HepG2 (cell line): ENCODE measurements at regions not wholly inside any gene's neighbourhood (a gene's known extent, or its start where the extent isn't known, plus 50 kb on each side); places are given as distances from the start of the nearest gene placed in this dataset.

Experiments used
- ATAC-seq: fragments of 200-7000 bp; cut with Tn5 transposase; 3 replicates; pipeline ENCODE4 v1.9.1; 2020; ENCODE audit warnings: mild to moderate bottlenecking, moderate library complexity
- BruUV-seq: library from RNA; stranded (reverse); fragments of 400-500 nt; replicated peaks from 2 replicates; lab custom pipeline; 2021; lab: Mats Ljungman, UMichigan
- CTCF ChIA-PET: fragments of 300-600 bp; formaldehyde crosslinking; extraction: SDS; loops from one replicate; lab custom pipeline; 2021; ENCODE audit warnings: low total read pairs, inconsistent platforms, low intra/inter-chr PET ratio; lab: Yijun Ruan, JAX
- POLR2A ChIA-PET: fragments of 350-600 bp; sonication (Branson Sonifier 250); formaldehyde crosslinking; loops from one replicate; lab custom pipeline; 2020; ENCODE audit warnings: antibody characterized with exemption, inconsistent platforms; lab: Yijun Ruan, JAX
- DNase-seq: peaks from one replicate; pipeline ENCODE4 v3.0.0-alpha.2; 2015; ENCODE audit warnings: low spot score
- FAIRE-seq: peaks from 3 replicates; lab custom pipeline; 2011; peaks lifted over from hg19 to GRCh38; lab: Jason Lieb, UNC
- H2AFZ ChIP-seq: one replicate; pipeline ENCODE4 v1.6.1; 2011; ENCODE audit warnings: low read length, inconsistent platforms
- H3K27ac ChIP-seq: fragments of 300-600 bp; 3 replicates; pipeline ENCODE4 v1.8.0; 2011; ENCODE audit warnings: mixed run types, mild to moderate bottlenecking, mixed read lengths, low read length, inconsistent platforms; ENCODE audit not compliant: insufficient read depth; ENCODE audit errors: extremely low read length
- H3K27me3 ChIP-seq, 2 experiments: fragments of 200-600 bp in 1 of 2; 2 replicates in 1 of 2; 3 replicates in 1 of 2; pipeline versions ENCODE4 v1.6.0 to v1.8.0; 2011; ENCODE audit warnings: low read length in 2 of 2, mild to moderate bottlenecking in 2 of 2, moderate library complexity in 2 of 2, inconsistent platforms in 1 of 2; ENCODE audit not compliant: insufficient read depth in 2 of 2, control insufficient read depth in 1 of 2
- H3K36me3 ChIP-seq, 2 experiments: fragments of 200-600 bp in 1 of 2; replicated peaks in 1 of 2; 2 replicates in 1 of 2; 3 replicates in 1 of 2; pipeline versions ENCODE4 v1.5.1 to v1.8.0; 2011; ENCODE audit warnings: low read length in 2 of 2, inconsistent platforms in 1 of 2; ENCODE audit not compliant: insufficient read depth in 2 of 2, control insufficient read depth in 1 of 2
- H3K4me1 ChIP-seq: 2 replicates; pipeline ENCODE4 v1.5.1; 2012; ENCODE audit warnings: low read length, inconsistent platforms; ENCODE audit not compliant: insufficient read depth
- H3K4me2 ChIP-seq: 2 replicates; pipeline ENCODE4 v1.6.0; 2011; ENCODE audit warnings: low read depth, low read length, inconsistent platforms
- H3K4me3 ChIP-seq, 3 experiments: fragments of 200-600 bp in 1 of 3; sonication (generic), shearing (Covaris generic) in 1 of 3; replicated peaks in 1 of 3; 2 replicates each; pipeline ENCODE4 v1.5.1; 2011 to 2016; ENCODE audit warnings: low read length in 3 of 3, inconsistent platforms in 2 of 3, low read depth in 2 of 3, mild to moderate bottlenecking in 2 of 3, control low read depth in 1 of 3, mixed read lengths in 1 of 3; ENCODE audit not compliant: insufficient read depth in 1 of 3
- H3K79me2 ChIP-seq: one replicate; pipeline ENCODE4 v1.6.1; 2011; ENCODE audit warnings: low read length, inconsistent platforms; ENCODE audit not compliant: insufficient read depth
- H3K9ac ChIP-seq: 2 replicates; pipeline ENCODE4 v1.6.0; 2011; ENCODE audit warnings: mild to moderate bottlenecking, low read depth, low read length, inconsistent platforms; ENCODE audit not compliant: insufficient read depth
- H3K9me3 ChIP-seq: 2 replicates; pipeline ENCODE4 v1.5.1; 2012; ENCODE audit warnings: mild to moderate bottlenecking, low read length
- H4K20me1 ChIP-seq: 2 replicates; pipeline ENCODE4 v1.6.0; 2011; ENCODE audit warnings: inconsistent platforms, mild to moderate bottlenecking, low read length, moderate library complexity; ENCODE audit not compliant: insufficient read depth
- CBFB ChIP-seq: sonication (generic); formaldehyde crosslinking; IDR thresholded peaks from 2 replicates; pipeline ENCODE4 v1.4.0; 2020; ENCODE audit warnings: missing genetic modification reagents
- DR1 ChIP-seq: sonication (generic); formaldehyde crosslinking; IDR thresholded peaks from 2 replicates; pipeline ENCODE4 v1.8.0; 2021; ENCODE audit warnings: mild to moderate bottlenecking, missing genetic modification reagents, inconsistent platforms
- HNF1B ChIP-seq: sonication (generic); formaldehyde crosslinking; IDR thresholded peaks from 2 replicates; pipeline ENCODE4 v1.5.1; 2020; ENCODE audit warnings: mild to moderate bottlenecking, moderate library complexity, missing genetic modification reagents
- HOXA9 ChIP-seq: sonication (generic); formaldehyde crosslinking; IDR thresholded peaks from 2 replicates; pipeline ENCODE4 v1.8.1; 2022; ENCODE audit warnings: missing genetic modification reagents, mild to moderate bottlenecking, moderate library complexity, borderline replicate concordance
- JDP2 ChIP-seq: sonication (generic); formaldehyde crosslinking; IDR thresholded peaks from 2 replicates; pipeline ENCODE4 v1.8.1; 2022; ENCODE audit warnings: missing genetic modification reagents, borderline replicate concordance
- NFYB ChIP-seq: sonication (generic); formaldehyde crosslinking; IDR thresholded peaks from 2 replicates; pipeline ENCODE4 v1.4.0; 2020; ENCODE audit warnings: missing genetic modification reagents
- SIX4 ChIP-seq: sonication (generic); formaldehyde crosslinking; IDR thresholded peaks from 2 replicates; pipeline ENCODE4 v1.4.0; 2020; ENCODE audit warnings: missing genetic modification reagents
- TEAD3 ChIP-seq: optimal IDR thresholded peaks from 2 replicates; pipeline ENCODE3; 2016; ENCODE audit warnings: borderline replicate concordance
- ZBTB42 ChIP-seq: sonication (generic); formaldehyde crosslinking; IDR thresholded peaks from 2 replicates; pipeline ENCODE4 v1.5.0; 2020; ENCODE audit warnings: mild to moderate bottlenecking, missing genetic modification reagents
- ZBTB44 ChIP-seq: sonication (generic); formaldehyde crosslinking; IDR thresholded peaks from 2 replicates; pipeline ENCODE4 v1.4.0; 2020; ENCODE audit warnings: missing genetic modification reagents
- ZFYVE20 ChIP-seq: sonication (generic); formaldehyde crosslinking; IDR thresholded peaks from 2 replicates; pipeline ENCODE4 v1.8.0; 2023; ENCODE audit warnings: low read depth, mild to moderate bottlenecking, moderate library complexity, missing genetic modification reagents, borderline replicate concordance
- ZNF10 ChIP-seq: sonication (generic); formaldehyde crosslinking; IDR thresholded peaks from 2 replicates; pipeline ENCODE4 v1.4.0; 2020; ENCODE audit warnings: mild to moderate bottlenecking, low read depth, missing genetic modification reagents, borderline replicate concordance
- ZNF530 ChIP-seq: sonication (generic); formaldehyde crosslinking; IDR thresholded peaks from 2 replicates; pipeline ENCODE4 v1.5.0; 2020; ENCODE audit warnings: low read depth, mild to moderate bottlenecking, missing genetic modification reagents
- WGBS: methylation state at CpG from one replicate; pipeline ENCODE4 v1.1.6; 2017; ENCODE audit warnings: low lambda C conversion rate; 5-methylcytosine and 5-hydroxymethylcytosine counted together
- in situ Hi-C: cut with HindIII; loops from 2 replicates; pipeline ENCODE4 v1.10.0; 2017; ENCODE audit warnings: low pct_unique_long_range_greater_than_20kb; ENCODE audit not compliant: extremely low pct_ligation_motif_present
- intact Hi-C: fragments of 100-400 bp; cut with micrococcal nuclease; formaldehyde crosslinking; loops from one replicate; pipeline ENCODE4 v1.10.0; 2022; ENCODE audit not compliant: unreplicated experiment

- no peak for ATAC-seq
- CTCF ChIA-PET = no interaction called here
Measured at GRCh38 chr11:127230392-127230791, 229.8 kb upstream of the KIRREL3 start.

More at GRCh38 chr11:127230392-127230791, 229.8 kb upstream of the KIRREL3 start:
- no peaks in the 10 kb centered on the region for H4K20me1 ChIP-seq
- H3K9me3 ChIP-seq = no peaks in the 10 kb centered on the region
- no peak for DNase-seq
- no peak overlapping the region for H2AFZ ChIP-seq
- no peak overlapping the region for H3K4me2 ChIP-seq
- intact Hi-C loops = no loop called here
- no TSS peak for BruUV-seq
- 59% methylated on average over 3 of the region's 3 CpGs for WGBS
- FAIRE-seq = no peak
- H3K4me3 ChIP-seq = no peak overlapping the region
- H3K9ac ChIP-seq = no peak overlapping the region
- POLR2A ChIA-PET = no interaction called here
- H3K27ac ChIP-seq = no peak overlapping the region
- H3K79me2 ChIP-seq = no peaks in the 10 kb centered on the region
- in situ Hi-C loops = no loop called here
- no peaks in the 10 kb centered on the region for H3K4me1 ChIP-seq
- no peak for TF ChIP-seq HOXA9 (CRISPR knock-in tag)
- no peak for TF ChIP-seq DR1
- TF ChIP-seq CBFB (CRISPR knock-in tag) = no peak
- TF ChIP-seq HNF1B (CRISPR knock-in tag) = no peak
- no peak for TF ChIP-seq NFYB (CRISPR knock-in tag)
- TF ChIP-seq ZBTB42 (CRISPR knock-in tag) = no peak
- TF ChIP-seq ZNF10 (CRISPR knock-in tag) = no peak
- TF ChIP-seq TEAD3 (CRISPR knock-in tag) = no peak
- no peak for TF ChIP-seq ZFYVE20 (CRISPR knock-in tag)
- TF ChIP-seq ZNF530 (CRISPR knock-in tag) = no peak
- TF ChIP-seq SIX4 (CRISPR knock-in tag) = no peak
- no peak for TF ChIP-seq ZBTB44 (CRISPR knock-in tag)
- no peak for TF ChIP-seq JDP2 (CRISPR knock-in tag)
- H3K27me3 ChIP-seq = no peaks in the 10 kb centered on the region
- no peaks in the 10 kb centered on the region for H3K36me3 ChIP-seq
